Epithelial cell of esophagus (primary cell): ENCODE measurements at regions not wholly inside any gene's neighbourhood (a gene's known extent, or its start where the extent isn't known, plus 50 kb on each side); places are given as distances from the start of the nearest gene placed in this dataset.

Experiments used
- DNase-seq: peaks from one replicate; pipeline ENCODE4 v3.0.0; 2010; ENCODE audit warnings: low read depth
- H3K4me3 ChIP-seq: 2 replicates; pipeline ENCODE4 v1.5.1; 2011; ENCODE audit warnings: mild to moderate bottlenecking, low read length, control low read depth
- TF ChIP-seq, protein P1 (sequence below): IDR thresholded peaks from 2 replicates; pipeline ENCODE4 v1.5.1; 2011; ENCODE audit warnings: low read depth, mild to moderate bottlenecking, low read length, control low read depth, inconsistent platforms; ENCODE audit not compliant: insufficient read depth; ENCODE audit errors: missing control alignments

DNA sequence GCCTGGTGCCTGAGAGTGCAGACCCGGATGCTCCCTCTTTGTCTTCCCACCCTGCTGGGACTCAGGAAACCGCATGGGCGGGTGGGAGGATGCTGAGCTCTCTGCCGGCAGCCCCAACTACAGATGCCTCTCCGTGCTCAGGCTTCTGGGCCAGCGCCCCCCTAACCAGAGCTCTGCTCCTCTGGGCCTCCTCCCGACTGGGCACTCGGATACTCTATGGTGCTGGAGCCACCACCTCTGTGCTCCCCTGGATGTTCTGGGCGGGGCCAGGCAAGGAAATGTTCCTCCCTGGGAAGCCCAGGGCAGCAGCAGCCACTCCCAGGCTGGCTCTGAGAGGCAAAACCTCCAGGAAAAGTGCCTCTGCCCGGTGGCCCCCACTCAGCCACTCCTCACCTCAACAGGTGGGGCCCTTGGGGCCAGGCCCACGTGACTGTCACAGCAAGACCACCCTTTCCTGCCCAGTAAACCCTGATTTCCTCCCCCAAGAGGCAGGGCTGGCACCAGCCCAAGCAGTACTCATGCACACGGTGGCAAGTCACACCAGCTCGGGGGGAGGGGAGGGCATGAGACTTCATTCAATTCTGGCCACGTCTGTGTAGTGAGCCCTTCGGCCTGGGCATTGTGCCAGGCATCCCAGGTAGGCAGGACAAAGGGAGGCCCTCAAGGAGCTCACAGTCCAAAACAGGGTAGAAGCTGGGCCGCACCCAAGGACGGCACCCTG, 54.7 kb upstream of the TCF20 start:
- no peak overlapping the region for H3K4me3 ChIP-seq
- TF ChIP-seq, protein P1, sequence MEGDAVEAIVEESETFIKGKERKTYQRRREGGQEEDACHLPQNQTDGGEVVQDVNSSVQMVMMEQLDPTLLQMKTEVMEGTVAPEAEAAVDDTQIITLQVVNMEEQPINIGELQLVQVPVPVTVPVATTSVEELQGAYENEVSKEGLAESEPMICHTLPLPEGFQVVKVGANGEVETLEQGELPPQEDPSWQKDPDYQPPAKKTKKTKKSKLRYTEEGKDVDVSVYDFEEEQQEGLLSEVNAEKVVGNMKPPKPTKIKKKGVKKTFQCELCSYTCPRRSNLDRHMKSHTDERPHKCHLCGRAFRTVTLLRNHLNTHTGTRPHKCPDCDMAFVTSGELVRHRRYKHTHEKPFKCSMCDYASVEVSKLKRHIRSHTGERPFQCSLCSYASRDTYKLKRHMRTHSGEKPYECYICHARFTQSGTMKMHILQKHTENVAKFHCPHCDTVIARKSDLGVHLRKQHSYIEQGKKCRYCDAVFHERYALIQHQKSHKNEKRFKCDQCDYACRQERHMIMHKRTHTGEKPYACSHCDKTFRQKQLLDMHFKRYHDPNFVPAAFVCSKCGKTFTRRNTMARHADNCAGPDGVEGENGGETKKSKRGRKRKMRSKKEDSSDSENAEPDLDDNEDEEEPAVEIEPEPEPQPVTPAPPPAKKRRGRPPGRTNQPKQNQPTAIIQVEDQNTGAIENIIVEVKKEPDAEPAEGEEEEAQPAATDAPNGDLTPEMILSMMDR, result no peak
- no peak for DNase-seq

DNA sequence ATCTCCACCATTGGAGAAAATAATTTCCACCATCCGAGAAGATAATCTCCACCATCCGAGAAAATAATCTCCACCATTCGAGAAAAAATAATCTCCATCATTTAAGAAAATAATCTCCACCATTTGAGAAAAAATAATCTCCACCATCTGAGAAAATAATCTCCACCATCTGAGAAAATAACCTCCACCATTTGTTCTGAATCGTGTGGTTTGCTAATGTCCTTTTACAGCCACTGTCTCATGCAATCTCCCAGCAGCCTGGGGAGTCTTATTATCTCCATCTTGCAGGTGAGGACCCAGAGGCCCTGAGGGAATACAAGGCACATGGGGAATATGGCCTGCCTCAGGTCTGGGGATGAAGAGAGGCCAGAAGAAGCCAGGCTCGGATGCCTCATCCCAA, 54.1 kb upstream of the TCF20 start:
- TF ChIP-seq, protein P1, result no peak
- no peak overlapping the region for H3K4me3 ChIP-seq
- no peak for DNase-seq

DNA sequence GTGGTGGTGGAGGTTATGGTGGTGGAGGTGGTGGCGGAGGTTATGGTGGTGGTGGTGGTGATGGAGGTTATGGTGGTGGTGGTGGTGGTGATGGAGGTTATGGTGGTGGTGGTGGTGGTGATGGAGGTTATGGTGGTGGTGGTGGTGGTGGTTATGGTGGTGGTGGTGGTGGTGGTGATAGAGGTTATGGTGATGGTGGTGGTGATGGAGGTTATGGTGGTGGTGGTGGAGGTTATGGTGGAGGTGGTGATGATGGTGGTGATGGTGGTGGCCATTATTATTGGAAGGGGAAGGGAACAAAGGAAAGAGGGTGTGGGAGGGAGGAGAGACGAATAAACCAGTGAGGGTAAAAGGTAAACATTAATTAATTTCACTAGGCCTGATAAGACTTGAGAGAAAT, 53.5 kb upstream of the TCF20 start:
- DNase-seq, result no peak
- TF ChIP-seq, protein P1, result no peak
- H3K4me3 ChIP-seq, result no peak overlapping the region

DNA sequence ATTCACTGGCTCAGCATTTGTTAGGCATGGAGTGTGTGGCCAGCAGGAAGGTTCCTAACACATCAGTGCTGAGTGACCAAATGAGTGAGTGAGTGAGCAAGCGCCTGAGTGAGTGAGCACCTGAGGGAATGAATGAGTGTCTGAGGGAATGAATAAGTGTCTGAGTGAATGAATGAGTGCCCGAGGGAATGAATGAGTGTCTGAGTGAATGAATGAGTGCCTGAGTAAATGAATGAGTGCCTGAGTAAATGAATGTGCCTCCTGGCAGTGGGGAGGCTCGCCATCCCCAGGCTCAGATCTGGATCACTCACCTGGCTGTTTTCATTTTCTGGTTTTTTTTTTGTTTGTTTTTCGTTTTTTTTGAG, 52.1 kb upstream of the TCF20 start:
- DNase-seq, result peak; percentile 66
- no peak overlapping the region for H3K4me3 ChIP-seq
- TF ChIP-seq, protein P1, result no peak

DNA sequence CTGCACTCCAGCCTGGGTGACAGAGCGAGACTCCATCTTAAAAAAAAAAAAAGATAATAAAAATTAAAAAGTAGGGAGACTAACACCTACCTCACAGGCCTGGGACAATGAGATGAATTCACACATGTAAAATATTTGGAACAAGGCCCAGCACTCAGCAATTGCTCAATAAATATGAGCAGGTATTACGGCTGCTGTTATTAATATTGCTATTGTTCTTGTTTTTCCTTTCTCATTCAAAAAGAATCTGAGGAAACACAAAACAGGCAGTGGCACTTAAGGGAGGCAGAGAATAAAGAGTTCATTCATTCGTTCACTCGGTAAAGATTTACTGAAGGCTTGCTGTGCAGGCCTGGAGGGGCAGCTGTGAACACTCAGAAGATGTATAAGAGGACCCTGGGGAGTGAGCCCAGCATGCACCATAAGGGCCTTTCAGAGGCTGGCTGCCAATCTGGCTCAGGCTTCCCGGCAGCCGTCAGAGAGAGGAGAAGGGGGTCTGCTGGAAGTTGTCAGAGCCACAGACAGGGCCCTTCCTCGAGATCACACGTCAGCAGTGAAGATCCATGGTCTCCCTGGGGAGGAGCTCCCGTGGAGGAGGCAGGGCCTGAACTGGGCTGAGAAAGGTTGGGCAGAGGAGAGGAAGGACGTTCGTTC, 51.6 kb upstream of the TCF20 start:
- no peak overlapping the region for H3K4me3 ChIP-seq
- TF ChIP-seq, protein P1, result no peak
- peak; percentile 82 for DNase-seq

DNA sequence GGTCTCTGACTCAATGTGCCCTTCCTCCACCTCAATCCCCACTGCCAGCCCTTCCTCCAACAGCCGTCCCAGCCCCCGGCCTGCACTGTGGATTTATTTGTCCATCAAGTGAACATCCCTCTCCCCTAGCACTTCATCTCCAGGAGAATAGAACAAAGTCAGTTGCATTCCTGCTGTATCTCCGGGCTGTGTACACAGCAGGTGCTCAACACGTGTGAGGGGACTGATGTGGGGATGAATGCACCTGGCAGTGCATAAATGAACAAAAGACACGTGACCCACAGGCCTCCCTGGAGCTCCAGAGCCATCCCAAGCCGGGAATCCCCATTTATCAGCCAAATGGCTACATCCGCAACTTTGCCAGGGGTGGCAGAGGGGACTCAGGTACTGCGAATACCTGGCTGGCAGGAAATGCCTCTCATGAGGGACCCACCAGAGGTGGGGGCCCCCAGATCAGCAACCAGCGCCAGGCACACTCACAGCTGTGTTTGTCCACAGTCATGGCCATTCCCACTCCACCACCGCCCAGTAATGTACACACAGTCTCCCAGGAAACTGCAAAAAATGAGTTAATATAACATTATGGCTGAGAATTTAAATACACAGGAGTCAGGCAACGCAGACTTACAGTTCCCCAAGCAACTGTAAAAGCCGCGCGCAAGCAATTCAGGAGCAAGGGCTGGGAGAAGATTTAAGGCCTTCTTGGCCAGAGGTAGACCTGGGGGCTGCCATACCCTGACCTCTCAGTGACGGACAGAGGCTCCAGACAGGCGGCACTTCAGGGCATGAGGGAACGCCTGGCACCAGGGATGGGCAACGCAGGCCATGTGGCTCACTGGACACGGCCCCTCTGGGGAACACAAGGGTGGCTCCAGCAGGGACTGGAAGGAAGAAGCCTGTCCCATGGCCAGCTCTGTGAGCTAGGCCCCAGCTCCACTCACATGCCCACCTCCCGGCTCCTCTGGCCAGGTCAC, 50.3 kb upstream of the TCF20 start:
- no peak overlapping the region for H3K4me3 ChIP-seq
- TF ChIP-seq, protein P1, result no peak
- DNase-seq, result no peak
